AG09319 (cell line): ENCODE measurements at regions not wholly inside any gene's neighbourhood (a gene's known extent, or its start where the extent isn't known, plus 50 kb on each side); places are given as distances from the start of the nearest gene placed in this dataset.
"Not testable (repeated sequence)": the region's sequence is repeated elsewhere in the genome, so short reads cannot be mapped to it uniquely, and the experiment has no call there.

ENCODE experiments used
- DNase-seq: peaks from one replicate; pipeline ENCODE4 v3.0.0-alpha.2; 2010; ENCODE audit warnings: low read depth; ENCODE audit errors: extremely low read depth
- CTCF ChIP-seq: IDR thresholded peaks from 2 replicates; pipeline ENCODE4 v1.5.1; 2011; ENCODE audit warnings: low read depth, mild to moderate bottlenecking, inconsistent platforms, low read length, moderate library complexity

- TF ChIP-seq CTCF = no peak
- no peak for DNase-seq
Observed at GRCh38 chr2:14480120-14480519, 152.4 kb upstream of the LRATD1 start.

GRCh38 chr2:14480906-14481305, 151.6 kb upstream of the LRATD1 start:
- no peak for TF ChIP-seq CTCF
- DNase-seq = no peak

- TF ChIP-seq CTCF = no peak
- DNase-seq = peak; percentile 23
Observed at GRCh38 chr2:14492920-14493503, 139.5 kb upstream of the LRATD1 start.

GRCh38 chr2:14494759-14495158, 137.8 kb upstream of the LRATD1 start:
- DNase-seq = no peak
- TF ChIP-seq CTCF = no peak

GRCh38 chr2:14501061-14501460, 131.5 kb upstream of the LRATD1 start:
- no peak for TF ChIP-seq CTCF

GRCh38 chr2:14506955-14507354, 125.6 kb upstream of the LRATD1 start:
- DNase-seq = not testable (repeated sequence)

More at GRCh38 chr2:14501061-14501460, 131.5 kb upstream of the LRATD1 start:
- DNase-seq = no peak

GRCh38 chr2:14511541-14511940, 121.0 kb upstream of the LRATD1 start:
- no peak for DNase-seq
- TF ChIP-seq CTCF = no peak

GRCh38 chr2:14513903-14514302, 118.6 kb upstream of the LRATD1 start:
- no peak for DNase-seq
- TF ChIP-seq CTCF = no peak
